Lower leg skin (tissue), 3 donors: ENCODE measurements at regions not wholly inside any gene's neighbourhood (a gene's known extent, or its start where the extent isn't known, plus 50 kb on each side); places are given as distances from the start of the nearest gene placed in this dataset.

Experiments
- CTCF ChIP-seq, 3 donors: fragments of 450-650 bp; IDR thresholded peaks; one replicate each; pipeline ENCODE4 v1.5.1; 2016; ENCODE audit warnings: antibody characterized with exemption in 3 of 3, mild to moderate bottlenecking in 3 of 3, moderate library complexity in 2 of 3
- POLR2A ChIP-seq, 2 donors: fragments of 450-650 bp; IDR thresholded peaks; one replicate each; pipeline ENCODE4 v1.6.1; 2016 to 2017; ENCODE audit warnings: antibody characterized with exemption in 2 of 2, mild to moderate bottlenecking in 1 of 2, moderate library complexity in 1 of 2

- TF ChIP-seq CTCF (IDR thresholded peaks at IDR 0.05): no peak
- no peak for TF ChIP-seq POLR2A (IDR thresholded peaks at IDR 0.05)
Measured at GRCh38 chr9:101970609-101971008, 232.2 kb upstream of the GRIN3A start.
